ENCODE measurements at regions not wholly inside any gene's neighbourhood (a gene's known extent, or its start where the extent isn't known, plus 50 kb on each side); places are given as distances from the start of the nearest gene placed in this dataset.

DNA sequence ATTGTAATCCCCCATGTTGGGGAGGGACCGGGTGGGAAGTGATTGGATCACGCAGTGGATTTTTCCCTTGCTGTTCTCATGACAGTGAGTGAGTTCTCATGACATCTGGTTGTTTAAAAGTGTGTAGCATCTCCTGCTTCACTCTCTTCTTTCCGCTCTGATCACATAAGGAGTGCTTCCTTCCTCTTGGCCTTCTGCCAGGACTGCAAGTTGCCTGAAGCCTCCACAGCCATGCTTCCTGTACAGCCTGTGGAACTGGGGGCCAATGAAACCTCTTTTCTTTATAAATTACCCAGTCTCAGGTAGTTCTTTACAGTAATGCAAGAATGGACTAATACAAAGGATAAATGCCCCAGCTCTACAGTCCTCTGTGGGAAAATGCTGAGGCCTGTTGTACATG lies 437.5 kb upstream of the NXPH2 start:
- no peak for ATAC-seq
- CTCF ChIA-PET, result no interaction called here
- H3K36me3 ChIP-seq (ENCODE audit: control insufficient read depth, insufficient read depth, low read length), result no peaks in the 10 kb centered on the region
- H3K27me3 ChIP-seq (ENCODE audit: control insufficient read depth, insufficient read depth, low read length), result no peaks in the 10 kb centered on the region
- in situ Hi-C loops (cut with HindIII; ENCODE audit: low pct_unique_long_range_greater_than_20kb, low sequenced_read_pairs) (no loop called here), intact Hi-C loops (cut with micrococcal nuclease; ENCODE audit: unreplicated experiment) (no loop called here)
- no peak for TF ChIP-seq SIN3A (IDR thresholded peaks at IDR 0.05; ENCODE audit: borderline replicate concordance, insufficient read depth, low read depth, low read length)
- TF ChIP-seq, protein P1, sequence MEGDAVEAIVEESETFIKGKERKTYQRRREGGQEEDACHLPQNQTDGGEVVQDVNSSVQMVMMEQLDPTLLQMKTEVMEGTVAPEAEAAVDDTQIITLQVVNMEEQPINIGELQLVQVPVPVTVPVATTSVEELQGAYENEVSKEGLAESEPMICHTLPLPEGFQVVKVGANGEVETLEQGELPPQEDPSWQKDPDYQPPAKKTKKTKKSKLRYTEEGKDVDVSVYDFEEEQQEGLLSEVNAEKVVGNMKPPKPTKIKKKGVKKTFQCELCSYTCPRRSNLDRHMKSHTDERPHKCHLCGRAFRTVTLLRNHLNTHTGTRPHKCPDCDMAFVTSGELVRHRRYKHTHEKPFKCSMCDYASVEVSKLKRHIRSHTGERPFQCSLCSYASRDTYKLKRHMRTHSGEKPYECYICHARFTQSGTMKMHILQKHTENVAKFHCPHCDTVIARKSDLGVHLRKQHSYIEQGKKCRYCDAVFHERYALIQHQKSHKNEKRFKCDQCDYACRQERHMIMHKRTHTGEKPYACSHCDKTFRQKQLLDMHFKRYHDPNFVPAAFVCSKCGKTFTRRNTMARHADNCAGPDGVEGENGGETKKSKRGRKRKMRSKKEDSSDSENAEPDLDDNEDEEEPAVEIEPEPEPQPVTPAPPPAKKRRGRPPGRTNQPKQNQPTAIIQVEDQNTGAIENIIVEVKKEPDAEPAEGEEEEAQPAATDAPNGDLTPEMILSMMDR (IDR thresholded peaks at IDR 0.05), result no peak
- TF ChIP-seq TCF7L2 (IDR thresholded peaks at IDR 0.05; ENCODE audit: low read depth, low read length), result no peak
- TF ChIP-seq REST (IDR thresholded peaks at IDR 0.05; ENCODE audit: insufficient read depth in 1 of 2, low read depth in 2 of 2, low read length in 1 of 2), result no peak
- no peak for TF ChIP-seq POLR2AphosphoS5 (IDR thresholded peaks at IDR 0.05; ENCODE audit: low read depth, low read length)
- H3K4me3 ChIP-seq (ENCODE audit: low read depth in 2 of 2, low read length in 2 of 2), result no peak overlapping the region
- H3K9me3 ChIP-seq (ENCODE audit: control insufficient read depth, insufficient read depth, low read depth, low read length), result no peaks in the 10 kb centered on the region; the same call in 1 of the 2 replicates
- no peak for DNase-seq (ENCODE audit: low read depth, low spot score)
- H3K4me1 ChIP-seq (ENCODE audit: control insufficient read depth, insufficient read depth, low read length), result no peaks in the 10 kb centered on the region
- POLR2A ChIA-PET, result no interaction called here
- H3K27ac ChIP-seq (ENCODE audit: low read length), result no peak overlapping the region
- BruUV-seq (replicated peaks), result no TSS peak

- ATAC-seq (no peak), DNase-seq (ENCODE audit: low read depth, low spot score) (no peak)
- Histone ChIP-seq H3K36me3 (ENCODE audit: control insufficient read depth, insufficient read depth, low read length) (no peaks in the 10 kb centered on the region), H3K9me3 (ENCODE audit: control insufficient read depth, insufficient read depth, low read depth, low read length) (no peaks in the 10 kb centered on the region; the same call in 1 of the 2 replicates), H3K4me3 (ENCODE audit: low read depth in 2 of 2, low read length in 2 of 2) (no peak overlapping the region), H3K27ac (ENCODE audit: low read length) (no peak overlapping the region), H3K4me1 (ENCODE audit: control insufficient read depth, insufficient read depth, low read length) (no peaks in the 10 kb centered on the region), H3K27me3 (ENCODE audit: control insufficient read depth, insufficient read depth, low read length) (no peaks in the 10 kb centered on the region)
- no peak for TF ChIP-seq POLR2AphosphoS5 (IDR thresholded peaks at IDR 0.05; ENCODE audit: low read depth, low read length)
- in situ Hi-C loops (cut with HindIII; ENCODE audit: low pct_unique_long_range_greater_than_20kb, low sequenced_read_pairs) (no loop called here), intact Hi-C loops (cut with micrococcal nuclease; ENCODE audit: unreplicated experiment) (no loop called here)
- no TSS peak for BruUV-seq (replicated peaks)
- CTCF ChIA-PET, result no interaction called here
- POLR2A ChIA-PET, result no interaction called here
Measured at GRCh38 chr2:139216435-139216834, 436.2 kb upstream of the NXPH2 start.

- TF ChIP-seq, protein P1 (IDR thresholded peaks at IDR 0.05), result no peak
- TF ChIP-seq TCF7L2 (IDR thresholded peaks at IDR 0.05; ENCODE audit: low read depth, low read length) (no peak), REST (IDR thresholded peaks at IDR 0.05; ENCODE audit: insufficient read depth in 1 of 2, low read depth in 2 of 2, low read length in 1 of 2) (no peak), POLR2AphosphoS5 (IDR thresholded peaks at IDR 0.05; ENCODE audit: low read depth, low read length) (no peak), SIN3A (IDR thresholded peaks at IDR 0.05; ENCODE audit: borderline replicate concordance, insufficient read depth, low read depth, low read length) (no peak)
- no TSS peak for BruUV-seq (replicated peaks)
- CTCF ChIA-PET, result no interaction called here
- ATAC-seq (no peak), DNase-seq (ENCODE audit: low read depth, low spot score) (no peak)
- Histone ChIP-seq H3K27ac (ENCODE audit: low read length) (no peak overlapping the region), H3K9me3 (ENCODE audit: control insufficient read depth, insufficient read depth, low read depth, low read length) (no peaks in the 10 kb centered on the region; the same call in 1 of the 2 replicates), H3K27me3 (ENCODE audit: control insufficient read depth, insufficient read depth, low read length) (no peaks in the 10 kb centered on the region), H3K4me1 (ENCODE audit: control insufficient read depth, insufficient read depth, low read length) (no peaks in the 10 kb centered on the region), H3K4me3 (ENCODE audit: low read depth in 2 of 2, low read length in 2 of 2) (no peak overlapping the region), H3K36me3 (ENCODE audit: control insufficient read depth, insufficient read depth, low read length) (no peaks in the 10 kb centered on the region)
- in situ Hi-C loops (cut with HindIII; ENCODE audit: low pct_unique_long_range_greater_than_20kb, low sequenced_read_pairs) (no loop called here), intact Hi-C loops (cut with micrococcal nuclease; ENCODE audit: unreplicated experiment) (no loop called here)
- POLR2A ChIA-PET, result no interaction called here
Measured at GRCh38 chr2:139214801-139215200, 434.6 kb upstream of the NXPH2 start.
